ENCODE measurements at regions not wholly inside any gene's neighbourhood (a gene's known extent, or its start where the extent isn't known, plus 50 kb on each side); places are given as distances from the start of the nearest gene placed in this dataset.

DNA sequence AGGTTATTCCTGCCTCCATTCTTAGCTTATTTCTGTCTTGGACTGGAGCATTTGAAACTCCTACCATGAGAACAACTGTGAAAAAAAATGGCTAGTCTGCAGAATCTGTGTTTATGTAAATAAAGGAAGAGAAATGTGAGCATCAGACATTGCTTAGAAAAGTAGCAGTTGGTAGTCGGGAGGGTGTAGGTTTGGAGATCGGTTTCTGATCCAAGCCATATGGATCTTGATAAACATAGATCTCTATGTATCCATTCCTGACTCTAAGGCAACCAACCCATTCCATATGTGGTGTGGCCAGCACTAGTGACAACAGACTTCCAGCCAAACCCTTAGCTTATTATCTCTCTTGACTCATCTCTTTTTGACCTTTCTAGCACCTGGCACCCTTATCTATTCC is 127.1 kb downstream of the NMUR2 start:
- no peak for DNase-seq (ENCODE audit: insufficient read length, low spot score, missing footprints)

DNA sequence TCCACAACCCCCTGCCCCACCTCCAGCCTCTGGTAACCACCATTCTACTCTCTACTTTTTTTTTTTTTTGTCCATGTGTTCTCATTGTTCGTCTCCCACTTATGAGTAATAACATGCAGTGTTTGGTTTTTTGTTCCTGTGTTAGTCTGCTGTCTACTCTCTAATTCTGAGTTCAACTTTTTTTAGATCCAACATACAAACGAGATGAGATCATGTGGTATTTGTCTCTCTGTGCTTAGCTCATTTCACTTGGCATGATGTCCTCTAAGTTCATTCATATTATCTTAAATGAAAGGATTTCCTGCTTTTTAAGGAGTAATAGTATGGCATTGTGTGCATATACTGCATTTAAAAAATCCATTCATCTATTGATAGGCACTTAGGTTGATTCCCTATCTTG is 130.9 kb downstream of the NMUR2 start:
- Histone ChIP-seq H3K9me3 (ENCODE audit: low read depth, low read length) (no peaks in the 10 kb centered on the region), H4K20me1 (ENCODE audit: insufficient read depth, low read length) (no peaks in the 10 kb centered on the region), H2AFZ (ENCODE audit: low read length) (no peak overlapping the region), H3K4me1 (ENCODE audit: insufficient read depth, low read length) (no peaks in the 10 kb centered on the region), H3K36me3 (ENCODE audit: insufficient read depth, low read length) (no peaks in the 10 kb centered on the region), H3K27me3 (ENCODE audit: insufficient read depth, low read length) (no peaks in the 10 kb centered on the region), H3K4me2 (ENCODE audit: insufficient read depth, low read length) (no peak overlapping the region), H3K27ac (ENCODE audit: low read depth, low read length) (no peak overlapping the region), H3K4me3 (ENCODE audit: insufficient read depth, low read length) (no peak overlapping the region), H3K79me2 (ENCODE audit: insufficient read depth, low read length) (no peaks in the 10 kb centered on the region)
- no peak for DNase-seq (ENCODE audit: insufficient read length, low spot score, missing footprints)
- TF ChIP-seq CTCF (IDR thresholded peaks at IDR 0.05; ENCODE audit: extremely low read depth, low read depth, low read length) = no peak

More for the DNA sequence above, 127.1 kb downstream of the NMUR2 start:
- Histone ChIP-seq H2AFZ (ENCODE audit: low read length) (no peak overlapping the region), H3K27me3 (ENCODE audit: insufficient read depth, low read length) (no peaks in the 10 kb centered on the region), H3K4me1 (ENCODE audit: insufficient read depth, low read length) (no peaks in the 10 kb centered on the region), H4K20me1 (ENCODE audit: insufficient read depth, low read length) (no peaks in the 10 kb centered on the region), H3K9me3 (ENCODE audit: low read depth, low read length) (no peaks in the 10 kb centered on the region), H3K4me3 (ENCODE audit: insufficient read depth, low read length) (no peak overlapping the region), H3K27ac (ENCODE audit: low read depth, low read length) (no peak overlapping the region), H3K36me3 (ENCODE audit: insufficient read depth, low read length) (no peaks in the 10 kb centered on the region), H3K4me2 (ENCODE audit: insufficient read depth, low read length) (no peak overlapping the region), H3K79me2 (ENCODE audit: insufficient read depth, low read length) (no peaks in the 10 kb centered on the region)
- no peak for TF ChIP-seq CTCF (IDR thresholded peaks at IDR 0.05; ENCODE audit: extremely low read depth, low read depth, low read length)

- Histone ChIP-seq H3K79me2 (ENCODE audit: insufficient read depth, low read length) (no peaks in the 10 kb centered on the region), H3K9me3 (ENCODE audit: low read depth, low read length) (no peaks in the 10 kb centered on the region), H3K27ac (ENCODE audit: low read depth, low read length) (no peak overlapping the region), H4K20me1 (ENCODE audit: insufficient read depth, low read length) (no peaks in the 10 kb centered on the region), H3K4me3 (ENCODE audit: insufficient read depth, low read length) (no peak overlapping the region), H3K27me3 (ENCODE audit: insufficient read depth, low read length) (no peaks in the 10 kb centered on the region), H3K36me3 (ENCODE audit: insufficient read depth, low read length) (no peaks in the 10 kb centered on the region), H2AFZ (ENCODE audit: low read length) (no peak overlapping the region), H3K4me2 (ENCODE audit: insufficient read depth, low read length) (no peak overlapping the region), H3K4me1 (ENCODE audit: insufficient read depth, low read length) (no peaks in the 10 kb centered on the region)
- no peak for DNase-seq (ENCODE audit: insufficient read length, low spot score, missing footprints)
- no peak for TF ChIP-seq CTCF (IDR thresholded peaks at IDR 0.05; ENCODE audit: extremely low read depth, low read depth, low read length)
Measured at GRCh38 chr5:152271420-152271819, 133.7 kb downstream of the NMUR2 start.

GRCh38 chr5:152270096-152270495 is 135.0 kb downstream of the NMUR2 start:
- Histone ChIP-seq H2AFZ (ENCODE audit: low read length) (no peak overlapping the region), H3K4me1 (ENCODE audit: insufficient read depth, low read length) (no peaks in the 10 kb centered on the region), H3K27ac (ENCODE audit: low read depth, low read length) (no peak overlapping the region), H4K20me1 (ENCODE audit: insufficient read depth, low read length) (no peaks in the 10 kb centered on the region), H3K36me3 (ENCODE audit: insufficient read depth, low read length) (no peaks in the 10 kb centered on the region), H3K4me3 (ENCODE audit: insufficient read depth, low read length) (no peak overlapping the region), H3K27me3 (ENCODE audit: insufficient read depth, low read length) (no peaks in the 10 kb centered on the region), H3K9me3 (ENCODE audit: low read depth, low read length) (no peaks in the 10 kb centered on the region), H3K79me2 (ENCODE audit: insufficient read depth, low read length) (no peaks in the 10 kb centered on the region), H3K4me2 (ENCODE audit: insufficient read depth, low read length) (no peak overlapping the region)
- no peak for DNase-seq (ENCODE audit: insufficient read length, low spot score, missing footprints)
- no peak for TF ChIP-seq CTCF (IDR thresholded peaks at IDR 0.05; ENCODE audit: extremely low read depth, low read depth, low read length)
